NCI-H748 (cell line): ENCODE measurements at regions not wholly inside any gene's neighbourhood (a gene's known extent, or its start where the extent isn't known, plus 50 kb on each side); places are given as distances from the start of the nearest gene placed in this dataset.

Experiments used
- DNase-seq: peaks from one replicate; lab custom pipeline; 2025; ENCODE audit not compliant: unreplicated experiment; lab: John Stamatoyannopoulos, UW

DNA sequence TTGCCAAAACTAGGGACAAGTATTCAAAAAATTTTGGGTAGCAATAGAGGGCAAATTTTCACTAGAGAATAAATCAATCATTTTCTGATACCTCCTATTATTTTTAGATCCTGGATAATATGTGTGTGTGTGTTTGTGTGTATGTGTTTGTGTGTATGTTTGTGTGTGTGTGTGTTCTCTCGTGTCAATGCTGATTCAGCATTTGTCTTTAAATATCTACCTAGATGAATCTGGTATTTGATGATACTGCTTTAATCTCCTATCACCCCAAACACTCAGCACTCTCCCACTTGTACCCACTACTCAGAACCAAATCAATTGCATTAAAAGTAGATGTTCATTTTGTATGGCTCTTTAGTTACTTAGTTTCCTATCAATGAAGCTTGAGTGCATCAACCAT, 101.3 kb upstream of the NPFFR2 start:
- DNase-seq, result no peak

- no peak for DNase-seq
These were observed 98.9 kb upstream of the NPFFR2 start for GRCh38 chr4:71932941-71933340.

- no peak for DNase-seq
These were observed 93.0 kb upstream of the NPFFR2 start for GRCh38 chr4:71938776-71939175.

GRCh38 chr4:71941001-71941400, 90.8 kb upstream of the NPFFR2 start:
- peak; percentile 15 for DNase-seq

DNA sequence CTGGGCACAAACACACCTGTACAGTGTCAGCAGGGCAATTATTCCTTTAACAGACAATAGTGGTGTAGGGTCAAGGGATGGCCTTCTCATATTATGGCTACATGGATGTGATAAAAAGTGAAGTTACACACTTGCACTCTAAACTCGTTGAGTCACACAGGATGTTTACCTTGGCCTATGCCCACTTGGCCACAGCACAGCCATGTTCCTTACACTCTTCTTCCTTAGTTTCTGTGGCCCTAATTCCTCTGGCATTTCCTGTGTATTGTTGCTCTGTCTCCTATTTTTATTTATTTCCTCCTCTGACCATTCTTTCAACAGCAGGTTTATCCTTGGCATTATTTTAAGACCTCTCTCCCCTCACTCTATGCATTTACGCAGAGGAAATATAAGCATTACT, 86.8 kb upstream of the NPFFR2 start:
- no peak for DNase-seq

DNA sequence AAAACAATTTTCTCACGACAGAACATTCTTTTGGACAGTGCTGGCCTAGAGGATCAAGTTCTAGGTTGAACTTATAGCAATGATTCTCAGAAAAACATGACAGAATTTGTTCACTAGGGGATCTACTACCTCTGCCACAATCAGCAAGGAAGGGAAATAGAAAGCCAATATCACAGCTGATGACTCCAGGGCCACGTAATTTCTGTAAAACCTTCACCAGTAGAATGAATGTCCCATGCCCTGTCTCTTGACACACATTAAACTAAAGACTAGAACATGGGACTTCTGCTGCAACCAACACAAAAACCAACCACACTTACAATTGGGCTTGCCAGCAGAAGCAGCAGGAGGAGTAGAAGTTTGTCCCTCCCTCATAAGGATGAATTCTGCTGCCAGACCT, 86.0 kb upstream of the NPFFR2 start:
- no peak for DNase-seq

- DNase-seq, result no peak
These were observed 72.8 kb upstream of the NPFFR2 start for GRCh38 chr4:71958978-71959377.

GRCh38 chr4:71962622-71963264, 69.1 kb upstream of the NPFFR2 start:
- DNase-seq, result no peak

DNA sequence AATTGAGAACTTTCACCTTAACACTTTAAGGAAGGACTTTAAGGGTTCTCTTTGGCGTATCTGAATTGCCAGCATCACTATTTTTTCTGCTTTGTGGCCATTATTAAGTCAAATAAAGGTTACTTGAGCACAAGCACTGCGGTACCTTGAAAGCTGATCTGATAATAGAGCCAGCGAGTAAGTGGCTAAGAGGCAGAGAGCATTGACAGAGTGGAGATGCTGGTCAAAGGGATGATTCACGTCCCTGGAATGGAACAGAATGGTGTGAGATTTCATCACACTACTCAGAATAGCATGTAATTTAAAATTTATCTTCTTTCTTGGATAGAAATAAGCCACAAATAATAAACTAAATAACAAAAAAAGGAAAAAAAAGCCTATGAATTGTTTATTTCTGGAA, 57.1 kb upstream of the NPFFR2 start:
- no peak for DNase-seq

GRCh38 chr4:71976523-71976922, 55.3 kb upstream of the NPFFR2 start:
- no peak for DNase-seq

DNA sequence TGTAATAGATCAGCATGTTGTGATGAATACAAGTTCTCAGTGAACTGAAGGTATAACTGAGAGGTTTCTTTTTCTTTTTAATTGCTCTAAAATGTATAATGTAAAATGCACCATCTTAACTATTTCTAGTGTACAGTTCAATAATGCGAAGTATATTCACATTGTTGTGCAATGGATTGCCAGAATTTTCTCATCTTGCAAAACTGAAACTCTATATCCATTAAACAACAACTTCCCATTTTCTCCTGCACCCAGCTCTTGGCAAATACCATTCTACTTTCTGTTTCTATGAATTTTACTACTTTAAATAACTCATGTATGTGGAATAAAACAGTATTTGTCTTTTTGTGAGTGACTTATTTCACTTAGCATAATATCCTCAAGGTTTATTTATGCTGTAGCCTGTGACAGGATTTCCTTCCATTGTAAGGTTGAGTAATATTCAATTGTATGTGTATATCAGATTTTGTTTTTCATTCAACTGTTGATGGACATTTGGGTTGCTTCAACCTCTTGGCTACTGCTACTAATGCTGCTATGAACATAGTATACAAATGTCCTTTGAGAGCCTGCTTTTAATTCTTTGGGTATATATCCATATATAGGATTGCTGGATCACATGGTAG, 53.5 kb upstream of the NPFFR2 start:
- DNase-seq, result no peak

DNA sequence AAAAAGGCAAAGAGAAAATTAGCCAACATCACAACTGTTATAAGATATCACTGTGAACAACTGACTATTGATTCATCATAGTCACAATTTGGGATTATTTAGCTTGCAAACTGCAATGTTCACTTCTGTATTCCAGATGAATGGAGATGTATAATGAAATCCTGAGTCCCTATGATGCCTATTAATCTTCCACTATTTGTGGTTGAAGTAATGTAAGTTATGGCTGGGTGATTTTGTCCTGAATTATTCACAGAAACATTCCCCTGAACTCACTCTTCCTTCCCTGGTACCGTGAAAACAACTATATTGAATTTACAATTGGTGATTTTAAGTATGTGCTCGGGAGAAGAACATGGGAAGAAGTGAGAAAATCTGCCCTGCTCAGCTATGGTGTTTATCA, 50.8 kb upstream of the NPFFR2 start:
- no peak for DNase-seq
